ENCODE measurements at regions not wholly inside any gene's neighbourhood (a gene's known extent, or its start where the extent isn't known, plus 50 kb on each side); places are given as distances from the start of the nearest gene placed in this dataset.

- Histone ChIP-seq H4K20me1 (ENCODE audit: insufficient read depth, low read length) (no peaks in the 10 kb centered on the region), H3K36me3 (ENCODE audit: insufficient read depth, low read length) (peaks cover 9% of the 10 kb centered on the region), H3K4me2 (ENCODE audit: low read length) (no peak overlapping the region), H3K4me3 (ENCODE audit: low read depth, low read length, poor library complexity, severe bottlenecking) (no peak overlapping the region), H3K79me2 (ENCODE audit: insufficient read depth, low read length) (no peaks in the 10 kb centered on the region), H3F3A (ENCODE audit: insufficient read depth, low read length) (no peaks in the 10 kb centered on the region), H3K4me1 (ENCODE audit: insufficient read depth, low read length, severe bottlenecking) (no peaks in the 10 kb centered on the region), H3K27me3 (ENCODE audit: insufficient read depth, low read length) (no peaks in the 10 kb centered on the region), H3K9me2 (ENCODE audit: low read depth, low read length) (no peaks in the 10 kb centered on the region), H3K9ac (ENCODE audit: low read length) (no peak overlapping the region), H2AFZ (ENCODE audit: low read length) (no peak overlapping the region), H3K9me3 (ENCODE audit: low read length) (no peaks in the 10 kb centered on the region), H3K27ac (ENCODE audit: low read depth, low read length, poor library complexity, severe bottlenecking) (no peak overlapping the region)
- TF ChIP-seq EZH2 (IDR thresholded peaks at IDR 0.05; ENCODE audit: borderline replicate concordance, low read length) (no peak), CTCF (IDR thresholded peaks at IDR 0.05; ENCODE audit: low read length) (no peak)
Observed at GRCh38 chr22:26779108-26779507, 121.7 kb downstream of the MIAT start.

GRCh38 chr22:26779929-26780328 lies 122.5 kb downstream of the MIAT start:
- Histone ChIP-seq H3K27ac (ENCODE audit: low read depth, low read length, poor library complexity, severe bottlenecking) (no peak overlapping the region), H3K36me3 (ENCODE audit: insufficient read depth, low read length) (peaks cover 9% of the 10 kb centered on the region), H2AFZ (ENCODE audit: low read length) (no peak overlapping the region), H4K20me1 (ENCODE audit: insufficient read depth, low read length) (no peaks in the 10 kb centered on the region), H3K9me3 (ENCODE audit: low read length) (no peaks in the 10 kb centered on the region), H3K27me3 (ENCODE audit: insufficient read depth, low read length) (no peaks in the 10 kb centered on the region), H3F3A (ENCODE audit: insufficient read depth, low read length) (no peaks in the 10 kb centered on the region), H3K79me2 (ENCODE audit: insufficient read depth, low read length) (no peaks in the 10 kb centered on the region), H3K4me2 (ENCODE audit: low read length) (no peak overlapping the region), H3K4me3 (ENCODE audit: low read depth, low read length, poor library complexity, severe bottlenecking) (no peak overlapping the region), H3K4me1 (ENCODE audit: insufficient read depth, low read length, severe bottlenecking) (no peaks in the 10 kb centered on the region), H3K9me2 (ENCODE audit: low read depth, low read length) (no peaks in the 10 kb centered on the region), H3K9ac (ENCODE audit: low read length) (no peak overlapping the region)
- TF ChIP-seq EZH2 (IDR thresholded peaks at IDR 0.05; ENCODE audit: borderline replicate concordance, low read length) (no peak), CTCF (IDR thresholded peaks at IDR 0.05; ENCODE audit: low read length) (no peak)

GRCh38 chr22:26780521-26780920 lies 123.1 kb downstream of the MIAT start:
- no peaks in the 10 kb centered on the region for H4K20me1 ChIP-seq (ENCODE audit: insufficient read depth, low read length)
- no peaks in the 10 kb centered on the region for H3K27me3 ChIP-seq (ENCODE audit: insufficient read depth, low read length)
- H3K79me2 ChIP-seq (ENCODE audit: insufficient read depth, low read length): no peaks in the 10 kb centered on the region
- no peaks in the 10 kb centered on the region for H3F3A ChIP-seq (ENCODE audit: insufficient read depth, low read length)
- H2AFZ ChIP-seq (ENCODE audit: low read length): no peak overlapping the region
- peaks cover 1% of the 10 kb centered on the region for H3K4me1 ChIP-seq (ENCODE audit: insufficient read depth, low read length, severe bottlenecking)
- H3K9me2 ChIP-seq (ENCODE audit: low read depth, low read length): no peaks in the 10 kb centered on the region
- H3K4me3 ChIP-seq (ENCODE audit: low read depth, low read length, poor library complexity, severe bottlenecking): no peak overlapping the region
- no peak overlapping the region for H3K4me2 ChIP-seq (ENCODE audit: low read length)
- H3K27ac ChIP-seq (ENCODE audit: low read depth, low read length, poor library complexity, severe bottlenecking): no peak overlapping the region
- no peaks in the 10 kb centered on the region for H3K9me3 ChIP-seq (ENCODE audit: low read length)
- TF ChIP-seq CTCF (IDR thresholded peaks at IDR 0.05; ENCODE audit: low read length) (no peak), EZH2 (IDR thresholded peaks at IDR 0.05; ENCODE audit: borderline replicate concordance, low read length) (no peak)
- peaks cover 9% of the 10 kb centered on the region for H3K36me3 ChIP-seq (ENCODE audit: insufficient read depth, low read length)
- no peak overlapping the region for H3K9ac ChIP-seq (ENCODE audit: low read length)

All from OCI-LY1 (cell line).